ENCODE measurements at regions not wholly inside any gene's neighbourhood (a gene's known extent, or its start where the extent isn't known, plus 50 kb on each side); places are given as distances from the start of the nearest gene placed in this dataset.

DNA sequence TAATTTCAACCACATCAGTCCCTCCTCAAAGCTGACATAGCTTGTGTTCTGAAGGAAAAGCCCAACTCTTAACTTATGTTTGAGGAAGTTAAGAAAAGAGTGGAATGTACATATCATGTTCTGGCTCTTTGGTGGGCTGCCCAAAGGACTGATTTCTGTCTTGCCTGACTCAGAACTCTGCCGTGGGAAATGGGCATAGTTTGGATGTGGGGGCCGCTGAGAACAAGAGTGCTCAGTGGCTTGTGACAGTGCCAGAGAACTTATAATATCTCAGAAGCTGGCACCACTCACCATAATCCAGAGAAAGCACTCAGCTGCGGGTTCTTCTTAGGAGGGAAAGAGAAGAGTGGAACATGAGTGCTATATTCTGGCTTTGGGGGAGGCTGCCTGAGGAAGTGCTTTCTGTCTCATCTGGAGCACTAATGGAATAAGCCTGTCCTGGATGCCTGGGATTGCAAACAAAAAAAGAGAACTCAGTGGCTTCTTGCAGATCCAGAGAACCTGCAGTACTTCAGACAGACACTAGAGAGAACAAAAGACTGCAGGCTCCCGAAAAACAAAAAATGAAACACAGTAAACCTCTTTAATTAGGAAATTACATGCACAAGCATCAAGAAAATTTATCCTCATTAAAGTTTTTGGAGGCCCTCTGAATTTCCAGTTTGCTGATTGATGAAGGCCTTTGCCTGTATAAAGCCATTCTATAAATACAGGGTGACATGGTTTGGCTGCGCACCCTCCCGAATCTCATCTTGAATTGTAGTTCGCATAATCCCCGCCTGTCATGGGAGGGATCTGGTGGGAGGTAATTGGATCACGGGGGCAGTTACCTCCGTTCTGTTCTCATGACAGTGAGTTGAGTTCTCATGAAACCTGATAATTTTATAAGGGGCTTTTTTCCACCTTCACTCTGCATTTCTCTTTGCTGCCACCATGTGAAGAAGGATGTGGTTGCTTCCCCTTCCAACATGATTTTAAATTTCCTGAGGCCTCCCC is 207.0 kb downstream of the DMAC1 start:
- TF ChIP-seq, protein P1, sequence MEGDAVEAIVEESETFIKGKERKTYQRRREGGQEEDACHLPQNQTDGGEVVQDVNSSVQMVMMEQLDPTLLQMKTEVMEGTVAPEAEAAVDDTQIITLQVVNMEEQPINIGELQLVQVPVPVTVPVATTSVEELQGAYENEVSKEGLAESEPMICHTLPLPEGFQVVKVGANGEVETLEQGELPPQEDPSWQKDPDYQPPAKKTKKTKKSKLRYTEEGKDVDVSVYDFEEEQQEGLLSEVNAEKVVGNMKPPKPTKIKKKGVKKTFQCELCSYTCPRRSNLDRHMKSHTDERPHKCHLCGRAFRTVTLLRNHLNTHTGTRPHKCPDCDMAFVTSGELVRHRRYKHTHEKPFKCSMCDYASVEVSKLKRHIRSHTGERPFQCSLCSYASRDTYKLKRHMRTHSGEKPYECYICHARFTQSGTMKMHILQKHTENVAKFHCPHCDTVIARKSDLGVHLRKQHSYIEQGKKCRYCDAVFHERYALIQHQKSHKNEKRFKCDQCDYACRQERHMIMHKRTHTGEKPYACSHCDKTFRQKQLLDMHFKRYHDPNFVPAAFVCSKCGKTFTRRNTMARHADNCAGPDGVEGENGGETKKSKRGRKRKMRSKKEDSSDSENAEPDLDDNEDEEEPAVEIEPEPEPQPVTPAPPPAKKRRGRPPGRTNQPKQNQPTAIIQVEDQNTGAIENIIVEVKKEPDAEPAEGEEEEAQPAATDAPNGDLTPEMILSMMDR (IDR thresholded peaks at IDR 0.05): peak in 2 of 5 experiments; percentile 18 to 22
- TF ChIP-seq POLR2AphosphoS5 (IDR thresholded peaks at IDR 0.05): no peak
